Left cardiac atrium (tissue), 4 donors: ENCODE measurements at regions not wholly inside any gene's neighbourhood (a gene's known extent, or its start where the extent isn't known, plus 50 kb on each side); places are given as distances from the start of the nearest gene placed in this dataset.

ENCODE experiments used
- ATAC-seq, 2 donors: fragments of 200-7000 bp; cut with Tn5 transposase; one replicate each; pipeline ENCODE4 v1.9.1; 2020; ENCODE audit warnings: mild to moderate bottlenecking in 2 of 2, moderate library complexity in 2 of 2
- DNase-seq: peaks from one replicate; pipeline ENCODE4 v3.0.0-alpha.2; 2020
- intact Hi-C, 2 donors: fragments of 100-400 bp; cut with DNase I; formaldehyde crosslinking; loops; one replicate each; pipeline versions ENCODE4 v1.14.1 to v1.15.1; 2022 to 2023
- donor health status: DM: no; HTN: yes; CAD: no.
- donor health status: DM: no; HTN: yes; CAD: no; lungs with severe emphysema.
- donor health status: DM: yes; HTN: yes; CAD: no.
- donor health status: Dilated cardiomyopathy.

DNA sequence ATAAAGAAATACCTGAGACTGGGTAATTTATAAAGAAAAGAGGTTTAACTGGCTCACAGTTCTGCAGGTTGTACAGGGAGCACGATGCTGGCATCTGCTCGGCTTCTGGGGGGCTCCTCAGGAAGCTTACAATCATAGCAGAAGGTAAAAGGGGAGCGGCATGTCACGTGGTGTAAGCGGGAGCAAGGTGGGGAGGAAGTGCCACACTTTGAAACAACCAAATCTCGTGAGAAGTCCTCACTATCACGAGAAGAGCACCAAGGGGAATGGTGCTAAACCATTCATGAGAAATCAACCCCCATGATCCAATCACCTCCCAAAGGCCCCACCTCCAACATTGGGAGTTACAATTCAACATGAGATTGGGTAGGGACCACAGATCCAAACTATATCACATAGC lies 67.7 kb downstream of the AKR1B1 start:
- intact Hi-C loops: no loop called here
- DNase-seq: no peak
- no peak for ATAC-seq

DNA sequence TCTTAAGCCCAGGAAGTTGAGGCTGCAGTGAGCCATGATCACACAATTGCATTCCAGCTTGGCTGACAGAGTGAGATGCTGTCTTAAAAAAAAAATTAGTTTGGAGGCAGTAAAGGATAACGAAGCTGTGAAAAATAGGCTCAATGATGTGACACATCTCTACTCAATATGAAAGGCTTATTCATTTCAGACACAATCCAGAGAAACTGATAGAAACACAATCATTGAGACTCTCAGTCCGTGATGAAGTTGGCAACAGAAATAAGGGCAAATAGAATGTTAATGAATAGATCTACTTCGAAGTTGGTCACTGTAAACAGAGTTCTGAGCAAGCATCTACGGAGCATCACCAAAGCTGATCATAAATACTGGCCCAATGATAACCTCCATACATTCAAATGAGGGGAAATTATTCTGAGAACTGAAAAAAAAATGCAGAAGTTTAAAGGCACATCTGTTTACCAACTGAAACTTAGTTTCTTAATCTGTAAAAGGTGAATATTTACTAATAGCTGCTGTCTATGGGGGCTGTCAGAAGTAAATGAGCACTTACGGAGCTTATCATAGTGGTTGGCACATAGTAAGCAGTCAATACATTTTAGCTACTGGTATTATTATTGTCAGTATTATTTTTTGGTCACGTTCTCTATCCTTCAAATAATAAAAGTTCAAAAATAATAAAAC lies 70.4 kb downstream of the AKR1B1 start:
- DNase-seq (no peak), ATAC-seq (no peak)
- intact Hi-C loops: no loop called here

- intact Hi-C loops: no loop called here
- DNase-seq (no peak), ATAC-seq (no peak)
Observed at GRCh38 chr7:134378562-134378961, 61.8 kb upstream of the SLC35B4 start.

DNA sequence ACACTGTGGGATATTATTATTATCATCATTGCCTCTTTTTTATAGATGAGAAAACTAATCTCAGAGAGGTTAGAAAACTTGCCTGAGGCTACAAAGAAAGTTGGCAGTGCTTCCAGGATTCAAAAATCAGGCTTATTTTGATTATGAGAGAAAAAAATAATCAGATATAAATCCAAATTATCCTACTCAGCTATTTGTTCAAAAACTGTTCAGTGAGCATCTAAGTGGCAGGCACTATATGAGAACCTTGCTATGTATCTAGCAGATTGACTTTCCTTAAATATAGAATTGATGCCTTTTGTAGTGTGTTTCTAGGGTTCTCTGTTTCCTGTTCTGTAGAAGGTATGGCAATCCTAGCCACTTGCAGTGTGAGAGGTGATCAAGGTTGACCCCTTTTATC lies 60.0 kb upstream of the SLC35B4 start:
- DNase-seq (no peak), ATAC-seq (no peak)
- intact Hi-C loops: no loop called here

- intact Hi-C loops: no loop called here
- ATAC-seq (no peak), DNase-seq (no peak)
Observed at GRCh38 chr7:134375206-134375605, 58.5 kb upstream of the SLC35B4 start.

DNA sequence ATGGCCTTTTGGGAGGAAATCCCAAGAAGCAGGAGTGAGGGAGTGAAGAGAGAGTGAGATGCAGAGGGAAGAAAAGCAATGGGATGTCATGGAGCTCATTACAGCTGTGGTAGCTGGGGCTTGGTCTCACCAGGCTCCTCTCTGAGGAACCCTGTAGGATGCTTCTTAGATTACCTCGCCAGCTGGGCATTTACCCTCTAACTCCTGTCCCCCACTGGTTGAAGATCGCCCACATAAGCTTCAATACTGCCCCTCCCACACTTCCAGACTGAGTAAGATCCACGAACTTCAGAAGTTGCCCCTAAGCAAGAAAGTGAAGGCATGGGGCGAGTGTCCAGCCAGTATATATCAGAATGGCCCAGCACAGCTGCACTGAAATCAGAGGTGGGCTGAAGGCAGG lies 58.1 kb upstream of the SLC35B4 start:
- no peak for DNase-seq
- intact Hi-C loops: no loop called here
- ATAC-seq: no peak

GRCh38 chr7:134374291-134374690 lies 57.6 kb upstream of the SLC35B4 start:
- no peak for ATAC-seq
- intact Hi-C loops: no loop called here
- no peak for DNase-seq

GRCh38 chr7:134372858-134373257 lies 56.1 kb upstream of the SLC35B4 start:
- DNase-seq: no peak
- no peak for ATAC-seq
- intact Hi-C loops: no loop called here

DNA sequence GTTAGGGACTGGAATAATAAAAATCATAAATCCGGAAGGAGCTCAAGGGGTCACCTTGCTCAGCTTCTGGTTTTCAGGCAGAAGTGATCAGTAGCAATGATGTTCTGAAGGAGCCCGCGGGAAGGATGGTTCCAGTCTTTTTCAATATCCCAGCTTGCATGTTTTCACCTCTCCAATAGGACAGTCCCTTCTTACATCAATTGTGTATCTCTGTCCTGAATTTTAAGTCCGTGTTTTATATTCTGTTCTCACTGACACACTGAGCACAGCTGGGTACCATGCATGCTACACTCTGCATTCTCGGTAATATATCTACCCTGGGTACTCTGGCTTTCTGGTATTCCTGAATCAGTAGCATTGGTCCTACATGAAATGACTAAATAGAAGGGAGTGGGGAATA lies 55.2 kb upstream of the SLC35B4 start:
- ATAC-seq: no peak
- no peak for DNase-seq
- intact Hi-C loops: no loop called here

DNA sequence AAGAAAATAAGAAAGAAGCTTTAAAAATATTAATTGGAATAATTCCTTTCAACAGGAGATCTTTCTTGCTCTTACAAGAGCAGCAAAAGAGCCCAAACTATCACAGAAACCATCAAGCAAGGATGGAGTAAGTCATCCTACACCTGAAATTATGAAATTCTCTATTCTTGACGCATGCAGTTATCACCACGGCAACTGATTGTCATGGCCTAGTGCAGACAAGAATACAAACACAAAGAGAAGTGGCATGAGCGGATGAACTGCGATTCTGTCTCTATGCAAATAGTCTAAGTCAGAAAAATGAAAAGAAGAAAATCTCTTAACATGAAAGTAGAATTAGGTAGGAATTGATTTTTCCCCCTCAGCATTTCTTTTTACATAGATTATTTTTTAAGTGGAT lies 54.8 kb upstream of the SLC35B4 start:
- intact Hi-C loops: no loop called here
- DNase-seq (no peak), ATAC-seq (no peak)

DNA sequence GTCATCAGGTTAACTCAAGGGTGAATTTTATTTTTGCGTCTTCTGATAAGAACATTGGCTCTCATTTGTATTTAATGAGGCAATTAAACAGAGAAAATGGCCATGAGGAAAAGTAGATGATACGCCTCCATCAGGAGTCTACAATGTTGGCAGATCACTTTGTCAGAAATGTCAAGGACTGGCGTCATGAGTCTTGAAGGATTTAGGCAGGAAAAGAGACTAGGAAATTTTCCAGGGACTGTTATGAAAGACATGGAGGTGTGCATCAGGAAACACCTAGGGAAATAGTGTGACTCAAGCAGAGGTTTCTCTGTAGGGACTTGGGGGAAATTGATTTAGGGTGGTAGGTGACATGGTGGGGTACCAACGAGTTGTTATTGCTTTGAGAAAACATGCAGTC lies 53.4 kb upstream of the SLC35B4 start:
- ATAC-seq (no peak), DNase-seq (no peak)
- intact Hi-C loops: no loop called here

- peak; percentile 44 to 62 for ATAC-seq
- peak; percentile 21 for DNase-seq
- intact Hi-C loops: no loop called here
Observed at GRCh38 chr7:134368851-134369544, 52.3 kb upstream of the SLC35B4 start.

DNA sequence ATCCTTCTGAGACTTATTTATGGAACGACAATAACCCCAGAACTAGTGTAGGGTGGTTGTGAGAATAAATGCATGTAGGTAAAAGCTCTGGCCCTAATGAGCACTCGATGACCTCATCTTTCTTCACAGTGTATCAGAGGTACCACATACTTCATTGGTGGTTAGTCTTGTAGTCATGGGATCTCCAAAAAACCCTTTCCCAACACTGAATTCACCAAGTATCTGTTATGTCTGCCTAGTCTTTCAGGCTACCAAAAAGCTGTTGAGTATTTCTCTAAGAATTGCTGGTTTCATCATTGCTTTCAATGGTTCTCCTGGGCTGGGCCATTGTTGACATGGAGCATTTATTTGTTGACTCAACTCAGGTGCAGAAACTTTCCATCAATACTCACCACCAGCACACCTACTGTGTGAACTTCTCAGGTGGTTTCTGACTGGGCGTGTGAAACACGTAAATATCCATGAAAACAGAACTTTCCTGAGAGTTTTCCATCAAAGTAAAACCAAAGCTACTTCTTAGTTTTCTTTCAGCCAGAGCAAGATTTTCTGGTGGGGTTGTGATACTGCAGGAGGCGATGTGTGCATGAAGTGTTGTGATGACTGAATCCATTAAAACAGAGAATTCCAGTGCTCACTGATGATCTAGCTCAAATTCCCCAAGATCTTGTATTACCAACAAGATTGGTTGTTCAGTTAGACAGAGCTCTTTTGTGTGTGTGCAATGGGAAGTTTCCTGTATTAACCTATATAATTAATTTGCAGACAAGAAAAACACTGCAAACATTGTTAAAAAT lies 51.4 kb upstream of the SLC35B4 start:
- ATAC-seq: no peak
- intact Hi-C loops: no loop called here
- DNase-seq: no peak
